WTC11 (cell line): ENCODE measurements at regions not wholly inside any gene's neighbourhood (a gene's known extent, or its start where the extent isn't known, plus 50 kb on each side); places are given as distances from the start of the nearest gene placed in this dataset.

ENCODE experiments used
- CREB1 ChIP-seq: sonication (generic); formaldehyde crosslinking; IDR thresholded peaks from 2 replicates; pipeline ENCODE4 v1.8.0; 2023; ENCODE audit warnings: mild to moderate bottlenecking, missing genetic modification reagents
- NFYB ChIP-seq: sonication (generic); formaldehyde crosslinking; conservative IDR thresholded peaks from 2 replicates; pipeline ENCODE4 v1.8.0; 2022; ENCODE audit warnings: low read depth, missing genetic modification reagents
- PRRX2 ChIP-seq: fragments of 250-450 bp; sonication (Bioruptor Pico); IDR thresholded peaks from 2 replicates; pipeline ENCODE4 v1.8.0; 2021; ENCODE audit warnings: mild to moderate bottlenecking
- ZNF121 ChIP-seq: sonication (generic); formaldehyde crosslinking; IDR thresholded peaks from 2 replicates; pipeline ENCODE4 v1.8.0; 2023; ENCODE audit warnings: missing genetic modification reagents
- TF ChIP-seq, protein P1 (sequence below): fragments of 200-600 bp; IDR thresholded peaks from 2 replicates; pipeline ENCODE4 v1.8.0; 2022; ENCODE audit warnings: antibody characterized with exemption

DNA sequence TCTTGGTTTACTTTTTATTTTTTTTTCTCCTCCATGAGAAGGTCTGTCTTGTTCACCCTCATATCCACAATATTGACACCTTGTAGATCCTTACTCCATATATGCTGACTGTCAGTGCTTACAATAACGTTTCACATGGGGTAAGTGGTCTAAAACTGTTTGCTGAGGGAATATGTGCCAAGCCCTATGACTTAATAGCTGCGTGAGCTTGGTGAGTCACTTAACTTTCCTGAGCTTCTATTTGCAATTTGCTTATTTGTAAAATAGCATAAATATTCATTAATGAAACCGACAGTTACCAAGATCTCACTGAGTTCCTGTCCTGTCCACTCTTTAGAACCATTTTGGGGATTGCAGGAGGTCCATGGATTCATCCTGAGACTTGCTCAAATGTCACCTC lies 190.7 kb downstream of the CCT6B start:
- TF ChIP-seq ZNF121 (CRISPR knock-in tag) (no peak), PRRX2 (CRISPR knock-in tag) (no peak), NFYB (CRISPR knock-in tag) (no peak), CREB1 (CRISPR knock-in tag) (no peak)
- TF ChIP-seq, protein P1, sequence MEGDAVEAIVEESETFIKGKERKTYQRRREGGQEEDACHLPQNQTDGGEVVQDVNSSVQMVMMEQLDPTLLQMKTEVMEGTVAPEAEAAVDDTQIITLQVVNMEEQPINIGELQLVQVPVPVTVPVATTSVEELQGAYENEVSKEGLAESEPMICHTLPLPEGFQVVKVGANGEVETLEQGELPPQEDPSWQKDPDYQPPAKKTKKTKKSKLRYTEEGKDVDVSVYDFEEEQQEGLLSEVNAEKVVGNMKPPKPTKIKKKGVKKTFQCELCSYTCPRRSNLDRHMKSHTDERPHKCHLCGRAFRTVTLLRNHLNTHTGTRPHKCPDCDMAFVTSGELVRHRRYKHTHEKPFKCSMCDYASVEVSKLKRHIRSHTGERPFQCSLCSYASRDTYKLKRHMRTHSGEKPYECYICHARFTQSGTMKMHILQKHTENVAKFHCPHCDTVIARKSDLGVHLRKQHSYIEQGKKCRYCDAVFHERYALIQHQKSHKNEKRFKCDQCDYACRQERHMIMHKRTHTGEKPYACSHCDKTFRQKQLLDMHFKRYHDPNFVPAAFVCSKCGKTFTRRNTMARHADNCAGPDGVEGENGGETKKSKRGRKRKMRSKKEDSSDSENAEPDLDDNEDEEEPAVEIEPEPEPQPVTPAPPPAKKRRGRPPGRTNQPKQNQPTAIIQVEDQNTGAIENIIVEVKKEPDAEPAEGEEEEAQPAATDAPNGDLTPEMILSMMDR = no peak
